ENCODE measurements at regions not wholly inside any gene's neighbourhood (a gene's known extent, or its start where the extent isn't known, plus 50 kb on each side); places are given as distances from the start of the nearest gene placed in this dataset.

GRCh38 chr6:112429226-112429625 is 82.1 kb downstream of the RFPL4B start:
- H3K36me3 ChIP-seq (ENCODE audit: insufficient read depth), result no peaks in the 10 kb centered on the region
- H3K36me3 Mint-ChIP-seq (ENCODE audit: low read depth), result no peaks in the 10 kb centered on the region
- TF ChIP-seq CTCF (conservative IDR thresholded peaks at IDR 0.05; ENCODE audit: low read depth in 2 of 2), result peak; percentile 61 to 75
- TF ChIP-seq JUNB (IDR thresholded peaks at IDR 0.05; ENCODE audit: unreplicated experiment), result no peak
- no peak overlapping the region for H3K4me3 ChIP-seq
- H3K4me3 Mint-ChIP-seq, result no peak overlapping the region
- H3K4me1 ChIP-seq (ENCODE audit: insufficient read depth), result peaks cover 3% of the 10 kb centered on the region
- H3K4me1 Mint-ChIP-seq, result peaks cover 6% of the 10 kb centered on the region; the same call in 2 of the 3 replicates
- H3K79me2 ChIP-seq (replicated peaks; ENCODE audit: insufficient read depth), result no peaks in the 10 kb centered on the region
- H3K9me2 ChIP-seq (ENCODE audit: insufficient read depth), result no peaks in the 10 kb centered on the region; the same call in 1 of the 2 replicates
- peak overlapping the region; percentile 72; the same call in 1 of the 2 replicates for H2AFZ ChIP-seq
- no peaks in the 10 kb centered on the region for H3F3A ChIP-seq (replicated peaks; ENCODE audit: low read depth)
- H3K9me3 Mint-ChIP-seq, result no peaks in the 10 kb centered on the region
- no peaks in the 10 kb centered on the region for H3K27me3 Mint-ChIP-seq (ENCODE audit: insufficient read depth, low read depth, poor library complexity)
- ATAC-seq, result peak; percentile 89
- no peak overlapping the region for H3K4me2 ChIP-seq
- no peaks in the 10 kb centered on the region for H3K27me3 ChIP-seq (ENCODE audit: insufficient read depth)
- no peaks in the 10 kb centered on the region for H4K20me1 ChIP-seq (replicated peaks; ENCODE audit: insufficient read depth)
- peak overlapping the region; percentile 94 for H3K27ac Mint-ChIP-seq
- DNase-seq (ENCODE audit: low spot score), result peak; percentile 70
- no peak overlapping the region for H3K27ac ChIP-seq (ENCODE audit: low read depth)

- peaks cover 6% of the 10 kb centered on the region; the same call in 2 of the 3 replicates for H3K4me1 Mint-ChIP-seq
- Histone ChIP-seq H3K27ac (ENCODE audit: low read depth) (no peak overlapping the region), H3K4me3 (no peak overlapping the region), H3K9me2 (ENCODE audit: insufficient read depth) (no peaks in the 10 kb centered on the region), H4K20me1 (replicated peaks; ENCODE audit: insufficient read depth) (no peaks in the 10 kb centered on the region), H3K79me2 (replicated peaks; ENCODE audit: insufficient read depth) (no peaks in the 10 kb centered on the region), H3F3A (replicated peaks; ENCODE audit: low read depth) (no peaks in the 10 kb centered on the region), H3K4me1 (ENCODE audit: insufficient read depth) (peaks cover 3% of the 10 kb centered on the region), H3K27me3 (ENCODE audit: insufficient read depth) (no peaks in the 10 kb centered on the region), H3K36me3 (ENCODE audit: insufficient read depth) (no peaks in the 10 kb centered on the region), H2AFZ (no peak overlapping the region), H3K4me2 (no peak overlapping the region)
- H3K4me3 Mint-ChIP-seq, result no peak overlapping the region
- no peak for DNase-seq (ENCODE audit: low spot score)
- no peaks in the 10 kb centered on the region for H3K9me3 Mint-ChIP-seq
- no peak overlapping the region for H3K27ac Mint-ChIP-seq
- H3K36me3 Mint-ChIP-seq (ENCODE audit: low read depth), result no peaks in the 10 kb centered on the region
- no peak for ATAC-seq
- TF ChIP-seq EZH2phosphoT487 (IDR thresholded peaks at IDR 0.05; ENCODE audit: unreplicated experiment) (no peak), CTCF (conservative IDR thresholded peaks at IDR 0.05; ENCODE audit: low read depth in 2 of 2) (no peak), ZNF114 (CRISPR knock-in tag; IDR thresholded peaks at IDR 0.05) (no peak), POLR2AphosphoS5 (IDR thresholded peaks at IDR 0.05; ENCODE audit: low read depth) (no peak)
- H3K27me3 Mint-ChIP-seq (ENCODE audit: insufficient read depth, low read depth, poor library complexity), result no peaks in the 10 kb centered on the region
Measured at GRCh38 chr6:112431803-112432202, 84.7 kb downstream of the RFPL4B start.

- Histone ChIP-seq H3K27me3 (ENCODE audit: insufficient read depth) (no peaks in the 10 kb centered on the region), H4K20me1 (replicated peaks; ENCODE audit: insufficient read depth) (no peaks in the 10 kb centered on the region), H3K36me3 (ENCODE audit: insufficient read depth) (no peaks in the 10 kb centered on the region), H3K4me2 (no peak overlapping the region), H3K4me1 (ENCODE audit: insufficient read depth) (peaks cover 3% of the 10 kb centered on the region), H2AFZ (peak overlapping the region; percentile 47; the same call in 1 of the 2 replicates), H3K79me2 (replicated peaks; ENCODE audit: insufficient read depth) (no peaks in the 10 kb centered on the region), H3K4me3 (no peak overlapping the region), H3F3A (replicated peaks; ENCODE audit: low read depth) (no peaks in the 10 kb centered on the region), H3K27ac (ENCODE audit: low read depth) (no peak overlapping the region), H3K9me2 (ENCODE audit: insufficient read depth) (no peaks in the 10 kb centered on the region)
- Mint-ChIP-seq H3K4me3 (no peak overlapping the region), H3K9me3 (no peaks in the 10 kb centered on the region), H3K27me3 (ENCODE audit: insufficient read depth, low read depth, poor library complexity) (no peaks in the 10 kb centered on the region), H3K27ac (no peak overlapping the region), H3K4me1 (peaks cover 6% of the 10 kb centered on the region; the same call in 2 of the 3 replicates), H3K36me3 (ENCODE audit: low read depth) (no peaks in the 10 kb centered on the region)
- no peak for DNase-seq (ENCODE audit: low spot score)
- ATAC-seq, result no peak
- TF ChIP-seq NANOG (IDR thresholded peaks at IDR 0.05; ENCODE audit: borderline replicate concordance), result no peak
- no peak for TF ChIP-seq ZNF114 (CRISPR knock-in tag; IDR thresholded peaks at IDR 0.05)
- TF ChIP-seq CREB1 (CRISPR knock-in tag; IDR thresholded peaks at IDR 0.05; ENCODE audit: low read depth), result no peak
- no peak for TF ChIP-seq POLR2AphosphoS5 (IDR thresholded peaks at IDR 0.05; ENCODE audit: low read depth)
- no peak for TF ChIP-seq JUNB (IDR thresholded peaks at IDR 0.05; ENCODE audit: unreplicated experiment)
- TF ChIP-seq STAT1 (IDR thresholded peaks at IDR 0.05; ENCODE audit: unreplicated experiment), result no peak
- TF ChIP-seq CTCF (conservative IDR thresholded peaks at IDR 0.05; ENCODE audit: low read depth in 2 of 2), result no peak
- no peak for TF ChIP-seq EZH2 (IDR thresholded peaks at IDR 0.05; ENCODE audit: low read depth, unreplicated experiment)
- no peak for TF ChIP-seq EZH2phosphoT487 (IDR thresholded peaks at IDR 0.05; ENCODE audit: unreplicated experiment)
Measured at GRCh38 chr6:112432853-112433252, 85.7 kb downstream of the RFPL4B start.
